NCI-H82 treated with DMSO at 0.1 percent for 48 hours (cell line): ENCODE measurements at regions not wholly inside any gene's neighbourhood (a gene's known extent, or its start where the extent isn't known, plus 50 kb on each side); places are given as distances from the start of the nearest gene placed in this dataset.

Source experiments
- DNase-seq: peaks from one replicate; lab custom pipeline; 2025; ENCODE audit not compliant: unreplicated experiment; lab: John Stamatoyannopoulos, UW

- no peak for DNase-seq
Observed at GRCh38 chr5:82854956-82855355, 222.2 kb downstream of the TMEM167A start.

GRCh38 chr5:82851471-82851870, 225.7 kb downstream of the TMEM167A start:
- no peak for DNase-seq

- DNase-seq = no peak
Observed at GRCh38 chr5:82850393-82850792, 226.8 kb downstream of the TMEM167A start.

- DNase-seq = no peak
Observed at GRCh38 chr5:82849885-82850284, 227.3 kb downstream of the TMEM167A start.

- no peak for DNase-seq
Observed at GRCh38 chr5:82847562-82847961, 229.6 kb downstream of the TMEM167A start.

- no peak for DNase-seq
Observed at GRCh38 chr5:82839881-82840280, 237.3 kb downstream of the TMEM167A start.

- no peak for DNase-seq
Observed at GRCh38 chr5:82835488-82835887, 241.7 kb downstream of the TMEM167A start.

GRCh38 chr5:82834151-82834550, 243.0 kb downstream of the TMEM167A start:
- DNase-seq = no peak

GRCh38 chr5:82833277-82833676, 243.9 kb downstream of the TMEM167A start:
- no peak for DNase-seq

GRCh38 chr5:82832445-82832844, 244.7 kb downstream of the TMEM167A start:
- no peak for DNase-seq

GRCh38 chr5:82828211-82828610, 249.0 kb downstream of the TMEM167A start:
- no peak for DNase-seq

- DNase-seq = no peak
Observed at GRCh38 chr5:82827651-82828050, 249.5 kb downstream of the TMEM167A start.

GRCh38 chr5:82822634-82822927, 254.6 kb downstream of the TMEM167A start:
- no peak for DNase-seq

GRCh38 chr5:82821846-82822633, 255.2 kb downstream of the TMEM167A start:
- no peak for DNase-seq

GRCh38 chr5:82820961-82821845, 256.0 kb downstream of the TMEM167A start:
- DNase-seq = no peak

- DNase-seq = no peak
Observed at GRCh38 chr5:82820188-82820587, 257.0 kb downstream of the TMEM167A start.

GRCh38 chr5:82817897-82818676, 259.1 kb downstream of the TMEM167A start:
- no peak for DNase-seq

- DNase-seq = no peak
Observed at GRCh38 chr5:82816926-82817325, 260.3 kb downstream of the TMEM167A start.

- no peak for DNase-seq
Observed at GRCh38 chr5:82815871-82816270, 261.3 kb downstream of the TMEM167A start.

GRCh38 chr5:82813861-82814260, 263.3 kb downstream of the TMEM167A start:
- DNase-seq = no peak

- no peak for DNase-seq
Observed at GRCh38 chr5:82812575-82812974, 264.6 kb downstream of the TMEM167A start.

- no peak for DNase-seq
Observed at GRCh38 chr5:82811490-82811889, 265.7 kb downstream of the TMEM167A start.
